BE2C (cell line): ENCODE measurements at regions not wholly inside any gene's neighbourhood (a gene's known extent, or its start where the extent isn't known, plus 50 kb on each side); places are given as distances from the start of the nearest gene placed in this dataset.

ENCODE experiments used
- DNase-seq: peaks from one replicate; pipeline ENCODE4 v3.0.0-alpha.2; 2020
- H3K27me3 ChIP-seq: fragments of 250-450 bp; sonication (Bioruptor Pico); 2 replicates; pipeline ENCODE4 v1.5.1; 2020; ENCODE audit warnings: mild to moderate bottlenecking
- H3K36me3 ChIP-seq: fragments of 250-450 bp; sonication (Bioruptor Pico); 2 replicates; pipeline ENCODE4 v1.5.1; 2020; ENCODE audit warnings: mild to moderate bottlenecking
- H3K4me1 ChIP-seq: fragments of 250-450 bp; sonication (Bioruptor Pico); 2 replicates; pipeline ENCODE4 v1.5.1; 2020
- H3K4me3 ChIP-seq: 2 replicates; pipeline ENCODE4 v1.5.1; 2011; ENCODE audit warnings: low read depth, low read length
- H3K9me3 ChIP-seq: fragments of 250-450 bp; sonication (Bioruptor Pico); 2 replicates; pipeline ENCODE4 v1.5.1; 2020
- CTCF ChIP-seq: IDR thresholded peaks from 2 replicates; pipeline ENCODE4 v1.5.1; 2012; ENCODE audit warnings: mild to moderate bottlenecking, low read depth, low read length

DNA sequence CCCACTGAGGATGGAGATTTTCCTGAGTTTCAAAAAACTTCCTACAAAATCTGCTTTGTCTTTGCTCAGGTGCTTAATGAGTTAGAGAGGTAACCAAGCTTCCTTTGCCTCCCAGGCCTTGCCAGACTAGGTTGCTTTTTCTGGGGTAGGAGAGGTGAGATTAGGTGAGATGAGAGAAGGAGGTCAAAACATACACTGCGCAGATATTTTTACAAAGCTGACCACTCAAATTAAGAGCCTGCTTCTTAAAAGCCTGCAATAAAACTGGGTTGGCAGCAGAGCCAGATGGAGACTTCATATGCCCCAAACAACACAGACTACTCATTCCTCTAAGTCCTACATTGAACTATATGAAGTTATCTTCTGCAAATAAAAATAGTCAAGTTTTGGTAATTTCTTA is 352.5 kb downstream of the NUF2 start:
- Histone ChIP-seq H3K9me3 (no peaks in the 10 kb centered on the region), H3K4me3 (no peak overlapping the region), H3K4me1 (no peaks in the 10 kb centered on the region), H3K27me3 (peaks cover 3% of the 10 kb centered on the region; the same call in 1 of the 2 replicates), H3K36me3 (no peaks in the 10 kb centered on the region)
- no peak for TF ChIP-seq CTCF
- no peak for DNase-seq

- Histone ChIP-seq H3K36me3 (no peaks in the 10 kb centered on the region), H3K4me3 (no peak overlapping the region), H3K9me3 (no peaks in the 10 kb centered on the region), H3K27me3 (no peaks in the 10 kb centered on the region; the same call in 1 of the 2 replicates), H3K4me1 (no peaks in the 10 kb centered on the region)
- no peak for TF ChIP-seq CTCF
- no peak for DNase-seq
These were observed 363.0 kb downstream of the NUF2 start for GRCh38 chr1:163684785-163685184.

DNA sequence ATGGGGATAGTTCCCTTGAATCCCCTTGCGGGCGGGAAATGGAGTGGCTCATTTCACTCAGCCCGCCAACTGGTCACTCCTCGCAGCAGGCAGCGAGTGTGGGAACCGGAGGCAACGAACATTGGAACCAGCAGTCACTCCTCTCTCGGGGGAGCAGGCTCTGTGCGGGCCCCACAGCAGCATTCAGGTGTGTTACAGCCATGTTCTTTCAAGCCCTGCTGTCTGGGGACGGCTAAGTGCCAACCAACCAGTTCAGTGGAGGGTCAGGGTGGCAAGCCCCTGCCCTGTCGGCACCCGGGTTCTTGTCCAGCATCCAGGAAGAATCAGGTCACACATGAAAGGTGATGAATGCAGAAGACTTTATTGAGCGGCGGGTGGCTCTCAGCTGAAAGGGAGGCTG is 370.5 kb downstream of the NUF2 start:
- no peaks in the 10 kb centered on the region; the same call in 1 of the 2 replicates for H3K27me3 ChIP-seq
- H3K36me3 ChIP-seq = no peaks in the 10 kb centered on the region
- no peaks in the 10 kb centered on the region for H3K4me1 ChIP-seq
- no peak for TF ChIP-seq CTCF
- no peak overlapping the region for H3K4me3 ChIP-seq
- DNase-seq = no peak
- H3K9me3 ChIP-seq = no peaks in the 10 kb centered on the region

DNA sequence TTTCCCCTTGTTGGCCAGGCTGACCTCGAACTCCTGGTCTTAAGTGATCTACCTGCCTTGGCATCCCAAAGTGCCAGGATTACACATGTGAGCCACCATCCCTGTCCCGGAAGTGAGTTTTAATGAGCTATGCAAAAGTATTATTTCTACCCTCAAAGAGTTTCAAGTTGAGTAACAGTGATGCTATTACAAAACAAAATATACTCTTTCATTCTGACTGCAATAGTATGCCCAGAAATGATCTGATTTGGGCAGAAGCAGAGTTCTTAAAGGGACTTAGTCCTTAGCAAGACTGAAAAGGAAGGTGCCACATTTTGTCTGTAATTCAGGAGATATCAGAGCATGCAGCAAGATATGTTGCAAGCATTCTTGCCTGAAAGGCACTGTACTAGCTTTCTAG is 375.4 kb downstream of the NUF2 start:
- Histone ChIP-seq H3K4me3 (no peak overlapping the region), H3K36me3 (no peaks in the 10 kb centered on the region), H3K4me1 (no peaks in the 10 kb centered on the region), H3K9me3 (no peaks in the 10 kb centered on the region), H3K27me3 (no peaks in the 10 kb centered on the region)
- DNase-seq = no peak
- TF ChIP-seq CTCF = no peak

DNA sequence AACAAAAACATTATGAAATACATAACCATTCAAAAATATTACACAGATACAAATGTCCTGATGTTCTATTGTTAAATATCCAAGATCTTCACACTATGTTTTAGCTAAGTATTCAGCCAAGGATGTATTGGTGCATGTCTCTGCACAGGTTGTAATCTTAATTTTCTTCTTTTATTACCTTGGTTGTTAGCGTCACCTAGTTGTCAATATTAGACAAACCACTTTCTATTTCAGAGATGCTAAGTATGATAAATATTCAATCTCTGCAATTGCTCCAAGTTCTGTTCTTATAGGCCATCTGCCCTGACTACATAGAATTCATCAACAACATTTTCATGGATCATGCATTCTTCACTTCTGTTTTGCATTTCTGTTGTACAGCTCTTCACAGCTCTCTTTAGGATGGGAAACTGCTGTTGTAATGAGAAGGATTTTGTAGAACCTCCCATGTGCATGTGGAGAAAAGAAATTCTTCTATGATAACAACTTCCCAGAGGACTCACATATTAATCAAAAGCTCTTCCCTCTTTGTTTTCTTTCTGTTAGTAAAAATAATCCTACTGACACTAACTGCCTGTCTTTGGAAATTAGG is 380.1 kb downstream of the NUF2 start:
- H3K36me3 ChIP-seq = no peaks in the 10 kb centered on the region
- H3K27me3 ChIP-seq = no peaks in the 10 kb centered on the region
- H3K9me3 ChIP-seq = no peaks in the 10 kb centered on the region
- H3K4me3 ChIP-seq = no peak overlapping the region
- no peak for DNase-seq
- no peaks in the 10 kb centered on the region for H3K4me1 ChIP-seq
- no peak for TF ChIP-seq CTCF

DNA sequence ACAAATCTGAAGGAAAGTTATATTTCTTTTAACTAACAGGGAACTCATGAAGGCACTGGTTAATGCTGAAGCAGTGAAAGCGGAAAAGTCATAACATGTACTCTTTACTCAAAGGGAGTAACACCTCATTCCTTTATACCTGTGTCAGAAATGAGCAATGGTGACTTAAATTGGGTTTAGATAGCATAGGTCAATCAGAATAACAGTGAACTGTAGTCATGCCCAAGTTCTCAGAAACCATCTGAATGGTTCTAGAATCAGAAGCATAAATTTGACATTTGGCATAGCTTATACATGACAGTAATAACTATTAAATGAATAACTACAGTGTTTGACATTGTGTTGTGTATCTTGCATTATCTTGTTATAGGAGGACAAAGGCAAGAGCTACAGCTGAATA is 382.0 kb downstream of the NUF2 start:
- Histone ChIP-seq H3K27me3 (no peaks in the 10 kb centered on the region), H3K4me3 (no peak overlapping the region), H3K4me1 (no peaks in the 10 kb centered on the region), H3K9me3 (no peaks in the 10 kb centered on the region), H3K36me3 (no peaks in the 10 kb centered on the region)
- no peak for DNase-seq
- TF ChIP-seq CTCF = no peak
